HG03039 (cell line): ENCODE measurements at regions not wholly inside any gene's neighbourhood (a gene's known extent, or its start where the extent isn't known, plus 50 kb on each side); places are given as distances from the start of the nearest gene placed in this dataset.
"Not testable (repeated sequence)": the region's sequence is repeated elsewhere in the genome, so short reads cannot be mapped to it uniquely, and the experiment has no call there.

ENCODE experiments used
- ATAC-seq: cut with Tn5 transposase; IDR thresholded peaks from one replicate; pipeline ENCODE4 v1.9.1; 2021; ENCODE audit warnings: mild to moderate bottlenecking, moderate library complexity; ENCODE audit not compliant: unreplicated experiment

- ATAC-seq: no peak
Measured at GRCh38 chr3:159038405-159038804, 236.6 kb downstream of the MFSD1 start.

GRCh38 chr3:159039286-159039685 is 237.4 kb downstream of the MFSD1 start:
- ATAC-seq: no peak

- no peak for ATAC-seq
Measured at GRCh38 chr3:159045279-159045885, 243.5 kb downstream of the MFSD1 start.

GRCh38 chr3:159047361-159047760 is 245.5 kb downstream of the MFSD1 start:
- ATAC-seq: no peak

- not testable (repeated sequence) for ATAC-seq
Measured at GRCh38 chr3:159052494-159052893, 250.6 kb downstream of the MFSD1 start.

GRCh38 chr3:159057621-159058020 is 255.8 kb downstream of the MFSD1 start:
- no peak for ATAC-seq

GRCh38 chr3:159058859-159059258 is 257.0 kb downstream of the MFSD1 start:
- ATAC-seq: no peak

GRCh38 chr3:159059395-159059794 is 257.5 kb downstream of the MFSD1 start:
- ATAC-seq: no peak

- ATAC-seq: no peak
Measured at GRCh38 chr3:159062734-159063410, 261.0 kb downstream of the MFSD1 start.

- ATAC-seq: no peak
Measured at GRCh38 chr3:159069091-159069490, 267.2 kb downstream of the MFSD1 start, which contains the start of gene IQCJ. TSS of gene IQCJ (plus strand) at chr3:159069319.

GRCh38 chr3:159069866-159070425 is 268.1 kb downstream of the MFSD1 start:
- no peak for ATAC-seq

GRCh38 chr3:159074756-159075701 is 273.2 kb downstream of the MFSD1 start:
- ATAC-seq: no peak

GRCh38 chr3:159077860-159078259 is 276.0 kb downstream of the MFSD1 start:
- no peak for ATAC-seq

- ATAC-seq: no peak
Measured at GRCh38 chr3:159080256-159080655, 278.4 kb downstream of the MFSD1 start.

- no peak for ATAC-seq
Measured at GRCh38 chr3:159080821-159081220, 279.0 kb downstream of the MFSD1 start.

- ATAC-seq: no peak
Measured at GRCh38 chr3:159082519-159082918, 280.7 kb downstream of the MFSD1 start.

GRCh38 chr3:159091936-159092335 is 290.1 kb downstream of the MFSD1 start:
- no peak for ATAC-seq

- no peak for ATAC-seq
Measured at GRCh38 chr3:159102001-159102400, 300.1 kb downstream of the MFSD1 start.

GRCh38 chr3:159112724-159113123 is 310.9 kb downstream of the MFSD1 start:
- ATAC-seq: no peak

- no peak for ATAC-seq
Measured at GRCh38 chr3:159113221-159113875, 311.5 kb downstream of the MFSD1 start.

- ATAC-seq: no peak
Measured at GRCh38 chr3:159114582-159114981, 312.7 kb downstream of the MFSD1 start.
